GM21423 (cell line): ENCODE measurements at regions not wholly inside any gene's neighbourhood (a gene's known extent, or its start where the extent isn't known, plus 50 kb on each side); places are given as distances from the start of the nearest gene placed in this dataset.
"Not testable (repeated sequence)": the region's sequence is repeated elsewhere in the genome, so short reads cannot be mapped to it uniquely, and the experiment has no call there.

ENCODE experiments used
- ATAC-seq: cut with Tn5 transposase; IDR thresholded peaks from one replicate; pipeline ENCODE4 v1.9.1; 2021; ENCODE audit warnings: mild to moderate bottlenecking, moderate library complexity; ENCODE audit not compliant: unreplicated experiment

- ATAC-seq: no peak
Observed at GRCh38 chr14:40308240-40308639, 876.0 kb upstream of the FBXO33 start.

GRCh38 chr14:40296821-40297220, 864.6 kb upstream of the FBXO33 start:
- no peak for ATAC-seq

- no peak for ATAC-seq
Observed at GRCh38 chr14:40292664-40293063, 860.4 kb upstream of the FBXO33 start.

GRCh38 chr14:40282196-40282595, 850.0 kb upstream of the FBXO33 start:
- no peak for ATAC-seq

- no peak for ATAC-seq
Observed at GRCh38 chr14:40280652-40281051, 848.4 kb upstream of the FBXO33 start.

GRCh38 chr14:40273417-40273816, 841.2 kb upstream of the FBXO33 start:
- ATAC-seq: no peak

GRCh38 chr14:40271480-40271879, 839.2 kb upstream of the FBXO33 start:
- no peak for ATAC-seq

GRCh38 chr14:40269436-40269835, 837.2 kb upstream of the FBXO33 start:
- ATAC-seq: no peak

GRCh38 chr14:40268236-40268635, 836.0 kb upstream of the FBXO33 start:
- ATAC-seq: no peak

GRCh38 chr14:40265096-40265495, 832.9 kb upstream of the FBXO33 start:
- no peak for ATAC-seq

GRCh38 chr14:40252817-40253447, 820.7 kb upstream of the FBXO33 start:
- ATAC-seq: no peak

GRCh38 chr14:40248671-40249070, 816.4 kb upstream of the FBXO33 start:
- no peak for ATAC-seq

- ATAC-seq: no peak
Observed at GRCh38 chr14:40240245-40240859, 808.1 kb upstream of the FBXO33 start.

GRCh38 chr14:40232302-40232701, 800.1 kb upstream of the FBXO33 start:
- ATAC-seq: no peak

GRCh38 chr14:40229676-40230075, 797.4 kb upstream of the FBXO33 start:
- ATAC-seq: no peak

- no peak for ATAC-seq
Observed at GRCh38 chr14:40222996-40223395, 790.8 kb upstream of the FBXO33 start.

- ATAC-seq: no peak
Observed at GRCh38 chr14:40221428-40221827, 789.2 kb upstream of the FBXO33 start.

- ATAC-seq: no peak
Observed at GRCh38 chr14:40219032-40219431, 786.8 kb upstream of the FBXO33 start.

- peak; percentile 52 for ATAC-seq
Observed at GRCh38 chr14:40218282-40218941, 786.2 kb upstream of the FBXO33 start.

GRCh38 chr14:40216976-40217375, 784.7 kb upstream of the FBXO33 start:
- no peak for ATAC-seq

- not testable (repeated sequence) for ATAC-seq
Observed at GRCh38 chr14:40216408-40216807, 784.2 kb upstream of the FBXO33 start.

- ATAC-seq: no peak
Observed at GRCh38 chr14:40213701-40214100, 781.5 kb upstream of the FBXO33 start.
